NCI-H1048 (cell line): ENCODE measurements at regions not wholly inside any gene's neighbourhood (a gene's known extent, or its start where the extent isn't known, plus 50 kb on each side); places are given as distances from the start of the nearest gene placed in this dataset.

Experiments used
- DNase-seq: peaks from one replicate; lab custom pipeline; 2025; lab: John Stamatoyannopoulos, UW

GRCh38 chr5:97405941-97406340 lies 222.9 kb upstream of the RIOK2 start:
- DNase-seq: no peak

DNA sequence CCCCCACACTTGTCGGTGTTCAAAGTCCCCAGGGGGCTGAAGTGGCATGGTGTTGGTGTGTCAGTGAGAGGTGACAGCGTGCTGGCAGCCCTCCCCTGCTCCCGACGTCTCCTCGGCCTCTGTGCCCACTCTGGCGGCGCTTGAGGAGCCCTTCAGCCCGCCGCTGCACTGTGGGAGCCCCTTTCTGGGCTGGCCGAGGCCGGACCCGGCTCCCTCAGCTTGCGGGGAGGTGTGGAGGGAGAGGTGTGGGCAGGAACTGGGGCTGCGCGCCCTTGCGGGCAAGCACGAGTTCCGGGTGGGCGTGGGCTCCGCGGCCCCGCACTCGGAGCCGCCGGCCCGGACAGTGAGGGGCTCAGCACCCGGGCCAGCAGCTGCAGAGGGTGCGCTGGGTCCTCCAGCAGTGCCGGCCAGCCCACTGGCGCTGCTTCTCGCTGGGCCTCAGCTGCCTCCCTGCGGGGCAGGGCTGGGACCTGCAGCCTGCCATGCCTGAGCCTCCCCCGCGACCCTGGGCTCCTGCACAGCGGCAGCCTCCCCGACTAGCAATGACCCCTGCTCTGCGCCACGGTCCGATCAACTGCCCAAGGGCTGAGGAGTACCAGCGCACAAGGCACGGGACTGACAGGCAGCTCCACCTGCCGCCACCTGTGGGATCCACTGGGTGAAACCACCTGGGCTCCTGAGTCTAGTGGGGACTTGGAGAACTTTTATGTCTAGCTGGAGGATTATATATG lies 224.1 kb upstream of the RIOK2 start:
- no peak for DNase-seq

GRCh38 chr5:97408331-97408730 lies 225.3 kb upstream of the RIOK2 start:
- DNase-seq: no peak

GRCh38 chr5:97412959-97413358 lies 229.9 kb upstream of the RIOK2 start:
- DNase-seq: peak; percentile 0

GRCh38 chr5:97417986-97418385 lies 234.9 kb upstream of the RIOK2 start:
- DNase-seq: no peak

DNA sequence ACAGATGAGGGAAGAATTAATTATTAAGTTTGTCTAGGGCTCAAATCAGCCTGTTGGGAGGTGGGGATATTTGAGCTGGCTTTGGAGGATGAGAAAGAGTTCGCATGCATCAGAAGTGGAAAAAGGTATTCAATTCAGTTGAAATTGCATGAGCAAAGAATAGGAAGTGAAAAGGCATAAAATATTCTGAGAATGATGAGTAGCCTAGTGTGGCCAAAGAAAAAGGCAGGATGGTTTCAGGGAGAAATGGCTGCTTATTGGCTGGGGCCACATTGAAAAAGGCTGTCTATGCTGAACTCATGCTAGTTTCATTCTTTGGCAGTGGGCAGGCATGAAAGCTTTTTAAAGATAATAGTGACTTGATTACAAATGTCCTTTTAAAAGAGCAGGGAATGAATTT lies 235.4 kb upstream of the RIOK2 start:
- DNase-seq: no peak

DNA sequence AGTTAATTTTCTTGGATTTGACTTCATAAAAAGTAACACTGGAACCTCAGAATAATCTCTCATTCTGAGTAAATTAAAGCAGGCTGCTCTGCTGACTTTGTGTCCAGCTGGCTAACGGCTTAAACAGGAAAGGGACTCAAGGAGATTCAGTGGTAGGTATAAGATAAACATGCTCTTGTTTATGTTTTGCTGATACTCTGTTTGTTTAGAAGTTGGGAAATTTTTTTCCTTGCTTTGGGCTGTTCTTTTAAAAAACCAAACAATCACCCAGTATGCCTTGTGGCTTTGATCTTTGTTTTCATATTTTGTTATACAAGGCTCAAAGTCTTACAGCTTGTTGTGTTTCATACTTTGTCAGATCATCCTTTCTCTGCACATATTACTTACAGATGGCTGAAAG lies 237.6 kb upstream of the RIOK2 start:
- DNase-seq: no peak

DNA sequence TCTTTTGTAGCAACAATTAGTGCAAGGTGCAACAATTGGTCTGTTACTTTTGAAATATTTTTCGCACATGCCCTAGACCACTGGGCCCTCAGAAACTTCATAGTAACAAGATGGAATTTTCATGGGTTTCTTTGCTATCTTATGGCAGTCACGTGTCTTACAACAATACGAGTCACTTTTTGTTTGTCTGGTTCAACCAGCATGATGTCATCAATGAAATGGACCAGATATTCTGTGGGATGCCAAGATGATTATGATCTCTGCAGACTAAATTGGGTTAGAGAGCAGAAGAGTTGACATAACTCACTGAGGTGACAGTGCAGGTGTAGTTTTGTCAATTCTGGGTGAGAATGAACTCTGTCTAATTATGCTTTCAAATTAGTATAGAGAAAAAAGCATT lies 239.6 kb upstream of the RIOK2 start:
- no peak for DNase-seq

DNA sequence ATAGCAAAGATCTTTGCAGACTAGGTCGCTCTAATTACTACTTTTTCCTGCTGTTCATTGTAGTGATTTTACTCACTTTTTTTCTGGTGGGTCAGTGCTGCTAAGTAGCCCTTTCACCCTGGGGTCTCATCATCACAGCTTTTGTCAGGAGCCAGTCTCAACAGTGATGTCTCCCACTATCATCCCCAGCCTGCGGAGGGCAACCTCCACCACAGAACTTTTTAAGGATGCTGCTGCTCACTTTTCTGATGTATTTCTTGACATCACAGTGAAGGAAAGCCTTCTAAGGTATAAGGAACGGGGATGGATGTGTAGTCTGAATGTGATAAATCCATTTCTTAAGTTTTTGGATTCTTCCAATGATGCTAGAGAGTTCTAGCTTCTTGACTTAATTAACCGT lies 242.5 kb upstream of the RIOK2 start:
- no peak for DNase-seq

DNA sequence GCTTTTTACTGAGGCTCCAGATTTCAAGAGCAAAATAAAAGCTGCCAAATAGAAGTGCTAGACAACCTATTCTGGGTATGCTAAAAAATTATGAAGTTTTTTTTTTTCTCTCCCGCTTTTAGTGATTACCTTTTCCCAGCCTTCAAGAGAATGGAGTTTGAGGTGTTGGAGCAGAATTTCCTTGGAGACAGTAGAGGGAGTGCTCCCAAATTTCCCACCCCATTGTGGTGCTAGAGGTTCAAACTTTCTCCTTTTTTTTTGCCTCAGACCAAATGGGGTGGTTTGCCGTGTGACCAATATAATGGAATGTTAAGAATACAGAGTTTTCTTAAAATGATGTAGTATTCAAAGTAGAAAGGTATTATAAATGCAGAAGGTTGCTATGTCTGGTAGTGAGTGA lies 244.2 kb upstream of the RIOK2 start:
- no peak for DNase-seq

DNA sequence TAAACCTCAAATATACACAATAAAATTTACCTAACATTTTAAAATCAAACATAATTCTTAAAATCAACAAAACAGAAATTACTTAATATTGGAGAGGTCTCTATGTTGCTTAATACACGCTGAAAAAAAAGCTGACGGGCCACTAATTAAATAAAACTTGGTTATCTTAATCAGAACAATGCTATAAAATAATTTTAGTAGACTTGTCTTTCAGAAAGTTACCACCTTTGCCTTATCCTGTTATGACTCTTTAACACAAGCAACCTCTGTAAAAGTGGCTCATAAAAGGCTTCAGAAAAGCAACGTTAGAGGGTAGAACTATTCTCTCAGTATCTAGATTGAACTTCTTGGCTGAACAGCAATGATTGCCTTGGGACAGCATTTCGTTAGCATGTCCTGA lies 251.0 kb upstream of the RIOK2 start:
- DNase-seq: no peak

DNA sequence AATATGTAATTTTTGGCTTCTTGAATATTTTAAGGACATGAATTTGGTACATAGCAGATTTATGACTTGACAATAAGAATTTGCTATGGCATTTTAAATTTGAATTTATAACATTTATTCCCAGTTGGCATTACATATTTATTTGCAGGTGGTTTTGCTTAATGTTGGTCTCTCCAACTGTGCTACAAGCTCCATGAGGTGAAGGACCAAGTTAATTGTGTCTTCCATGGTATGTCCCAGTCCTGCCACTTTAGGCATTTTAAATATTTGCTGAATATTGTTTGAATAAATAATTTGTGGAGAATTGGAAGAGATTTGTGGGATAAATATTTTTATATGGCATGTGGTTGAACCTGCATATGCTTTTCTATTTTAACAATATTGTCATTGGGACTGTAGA lies 253.4 kb upstream of the RIOK2 start:
- DNase-seq: no peak

GRCh38 chr5:97443740-97444139 lies 260.7 kb upstream of the RIOK2 start:
- DNase-seq: no peak

DNA sequence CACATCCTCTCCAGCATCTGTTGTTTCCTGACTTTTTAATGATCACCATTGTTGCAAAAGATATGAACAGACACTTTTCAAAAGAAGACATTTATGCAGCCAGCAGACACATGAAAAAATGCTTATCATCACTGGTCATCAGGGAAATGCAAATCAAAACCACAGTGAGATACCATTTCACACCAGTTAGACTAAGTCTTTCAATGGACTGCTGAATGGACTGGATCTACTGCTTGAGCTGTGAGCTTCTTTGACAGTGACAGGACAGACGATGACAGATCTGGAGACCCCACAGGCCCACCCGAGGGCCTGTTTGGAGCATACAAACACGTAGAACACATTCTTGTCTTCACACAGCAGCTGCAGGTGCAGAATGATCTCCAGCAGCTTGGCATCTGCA lies 266.1 kb upstream of the RIOK2 start:
- no peak for DNase-seq

- DNase-seq: peak; percentile 50
Observed at GRCh38 chr5:97452646-97453045, 269.6 kb upstream of the RIOK2 start.

- no peak for DNase-seq
Observed at GRCh38 chr5:97453263-97453662, 270.2 kb upstream of the RIOK2 start.

DNA sequence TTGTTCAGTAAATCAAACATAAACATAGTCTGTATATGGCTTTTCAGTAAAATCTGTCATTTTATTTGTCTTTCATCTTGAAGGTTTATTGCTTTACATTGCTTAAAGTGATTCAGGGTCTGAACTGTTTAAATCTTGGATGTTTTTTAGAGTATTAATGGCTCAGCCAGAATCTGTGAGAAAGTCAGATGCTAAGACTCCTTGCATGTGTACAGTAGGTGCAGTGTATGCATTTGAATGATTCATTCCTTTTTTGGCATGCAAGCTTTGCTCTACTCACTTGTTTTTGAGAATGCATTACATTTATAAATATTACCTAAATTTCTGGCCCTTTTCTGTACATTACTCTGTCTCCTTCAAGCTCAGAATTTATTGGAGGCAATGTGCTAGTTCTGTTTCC lies 271.0 kb upstream of the RIOK2 start:
- no peak for DNase-seq

DNA sequence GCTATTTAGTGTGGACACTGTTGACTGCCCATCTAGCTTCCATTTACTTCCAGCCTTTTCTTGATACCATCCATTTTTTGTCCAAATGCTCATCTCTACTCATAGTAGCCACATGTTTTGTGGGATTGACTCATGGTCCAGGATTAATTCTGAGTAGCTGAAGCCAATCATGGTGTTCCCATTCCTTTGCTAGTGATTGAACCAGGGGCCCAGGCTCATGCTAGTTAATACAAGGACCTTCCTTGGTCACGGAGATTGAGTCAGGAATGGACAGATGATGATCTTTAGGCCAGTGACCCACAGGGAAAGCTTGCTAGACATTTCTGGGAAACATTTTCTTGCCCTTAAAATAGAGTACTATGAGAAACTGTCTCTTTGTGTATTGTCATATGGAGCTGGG lies 272.9 kb upstream of the RIOK2 start:
- DNase-seq: no peak

GRCh38 chr5:97458851-97459250 lies 275.8 kb upstream of the RIOK2 start:
- DNase-seq: no peak

DNA sequence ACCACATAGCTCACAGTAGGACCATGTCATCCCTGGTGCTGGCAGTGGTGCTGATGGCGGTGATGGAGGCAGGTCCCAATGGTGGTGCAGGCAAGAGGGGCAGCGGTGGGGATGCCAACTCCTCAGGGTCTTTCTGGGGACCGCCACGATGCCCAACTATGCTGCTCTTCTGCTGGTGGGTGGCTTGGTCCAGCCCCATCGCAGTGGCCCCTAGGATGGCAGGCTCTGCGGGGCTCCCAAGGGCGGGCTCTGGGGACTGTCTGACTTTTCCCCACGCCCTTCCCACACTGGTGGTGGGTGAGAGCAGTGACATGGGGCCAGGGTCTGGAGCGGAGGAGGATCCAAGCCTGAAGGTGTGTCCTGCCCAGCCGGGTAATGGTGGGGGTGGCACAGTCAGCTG lies 288.9 kb upstream of the RIOK2 start:
- DNase-seq: no peak

- DNase-seq: no peak
Observed at GRCh38 chr5:97475847-97476246, 292.8 kb upstream of the RIOK2 start.

- no peak for DNase-seq
Observed at GRCh38 chr5:97476852-97477534, 293.9 kb upstream of the RIOK2 start.

GRCh38 chr5:97478483-97478882 lies 295.4 kb upstream of the RIOK2 start:
- DNase-seq: no peak

DNA sequence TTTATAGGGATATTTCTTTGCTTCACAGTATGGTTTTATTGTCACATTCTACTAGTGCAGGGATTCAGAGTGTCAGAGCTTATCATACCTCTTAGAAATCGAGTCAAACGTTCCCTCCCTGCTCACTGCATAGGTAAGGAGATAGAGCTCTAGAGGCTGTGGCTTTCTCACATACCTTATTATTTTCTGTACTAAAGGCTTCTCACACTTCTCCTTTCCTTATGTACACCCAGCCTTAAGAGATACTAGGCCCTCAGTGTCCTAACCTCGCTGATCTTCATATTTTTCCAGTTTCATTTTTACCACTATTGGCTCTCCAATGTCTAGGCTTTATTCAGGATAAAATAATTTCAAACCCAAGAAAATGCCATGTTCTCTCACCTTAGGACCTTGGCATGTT lies 297.3 kb upstream of the RIOK2 start:
- no peak for DNase-seq
